ENCODE measurements at regions not wholly inside any gene's neighbourhood (a gene's known extent, or its start where the extent isn't known, plus 50 kb on each side); places are given as distances from the start of the nearest gene placed in this dataset.
"Not testable (repeated sequence)": the region's sequence is repeated elsewhere in the genome, so short reads cannot be mapped to it uniquely, and the experiment has no call there.

DNA sequence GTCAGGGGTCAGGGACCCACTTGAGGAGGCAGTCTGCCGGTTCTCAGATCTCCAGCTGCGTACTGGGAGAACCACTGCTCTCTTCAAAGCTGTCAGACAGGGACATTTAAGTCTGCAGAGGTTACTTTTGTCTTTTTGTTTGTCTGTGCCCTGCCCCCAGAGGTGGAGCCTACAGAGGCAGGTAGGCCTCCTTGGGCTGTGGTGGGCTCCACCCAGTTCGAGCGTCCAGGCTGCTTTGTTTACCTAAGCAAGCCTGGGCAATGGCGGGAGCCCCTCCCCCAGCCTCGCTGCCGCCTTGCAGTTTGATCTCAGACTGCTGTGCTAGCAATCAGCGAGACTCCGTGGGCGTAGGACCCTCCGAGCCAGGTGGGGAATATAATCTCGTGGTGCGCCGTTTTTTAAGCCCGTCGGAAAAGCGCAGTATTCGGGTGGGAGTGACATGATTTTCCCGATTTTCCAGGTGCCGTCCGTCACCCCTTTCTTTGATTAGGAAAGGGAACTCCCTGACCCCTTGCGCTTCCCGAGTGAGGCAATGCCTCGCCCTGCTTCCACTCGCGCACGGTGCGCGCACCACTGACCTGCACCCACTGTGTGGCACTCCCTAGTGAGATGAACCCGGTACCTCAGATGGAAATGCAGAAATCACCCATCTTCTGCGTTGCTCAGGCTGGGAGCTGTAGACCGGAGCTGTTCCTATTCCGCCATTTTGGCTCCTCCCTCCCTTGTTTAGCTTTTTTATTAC is 268.6 kb upstream of the SATB1 start:
- TF ChIP-seq, protein P1, sequence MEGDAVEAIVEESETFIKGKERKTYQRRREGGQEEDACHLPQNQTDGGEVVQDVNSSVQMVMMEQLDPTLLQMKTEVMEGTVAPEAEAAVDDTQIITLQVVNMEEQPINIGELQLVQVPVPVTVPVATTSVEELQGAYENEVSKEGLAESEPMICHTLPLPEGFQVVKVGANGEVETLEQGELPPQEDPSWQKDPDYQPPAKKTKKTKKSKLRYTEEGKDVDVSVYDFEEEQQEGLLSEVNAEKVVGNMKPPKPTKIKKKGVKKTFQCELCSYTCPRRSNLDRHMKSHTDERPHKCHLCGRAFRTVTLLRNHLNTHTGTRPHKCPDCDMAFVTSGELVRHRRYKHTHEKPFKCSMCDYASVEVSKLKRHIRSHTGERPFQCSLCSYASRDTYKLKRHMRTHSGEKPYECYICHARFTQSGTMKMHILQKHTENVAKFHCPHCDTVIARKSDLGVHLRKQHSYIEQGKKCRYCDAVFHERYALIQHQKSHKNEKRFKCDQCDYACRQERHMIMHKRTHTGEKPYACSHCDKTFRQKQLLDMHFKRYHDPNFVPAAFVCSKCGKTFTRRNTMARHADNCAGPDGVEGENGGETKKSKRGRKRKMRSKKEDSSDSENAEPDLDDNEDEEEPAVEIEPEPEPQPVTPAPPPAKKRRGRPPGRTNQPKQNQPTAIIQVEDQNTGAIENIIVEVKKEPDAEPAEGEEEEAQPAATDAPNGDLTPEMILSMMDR (IDR thresholded peaks at IDR 0.05; ENCODE audit: borderline replicate concordance, extremely low read depth, low read length, poor library complexity, severe bottlenecking): not testable (repeated sequence)
- not testable (repeated sequence) for TF ChIP-seq EZH2 (IDR thresholded peaks at IDR 0.05; ENCODE audit: borderline replicate concordance, low read depth, low read length, severe bottlenecking)

Data from DND-41 (cell line).